Hepatocyte (in vitro differentiated cells): ENCODE measurements at regions not wholly inside any gene's neighbourhood (a gene's known extent, or its start where the extent isn't known, plus 50 kb on each side); places are given as distances from the start of the nearest gene placed in this dataset.

Source experiments
- DNase-seq: peaks from one replicate; pipeline ENCODE4 v3.0.0-alpha.2; 2016; ENCODE audit warnings: low spot score
- H2AFZ ChIP-seq: fragments of 200-600 bp; sonication (generic); 2 replicates; pipeline ENCODE4 v1.6.0; 2016; ENCODE audit warnings: antibody characterized with exemption, mild to moderate bottlenecking
- H3K27ac ChIP-seq: fragments of 200-600 bp; sonication (generic); 2 replicates; pipeline ENCODE4 v1.5.1; 2016; ENCODE audit warnings: mild to moderate bottlenecking
- H3K27me3 ChIP-seq: fragments of 200-600 bp; sonication (generic); 2 replicates; pipeline ENCODE4 v1.6.1; 2016
- H3K36me3 ChIP-seq: fragments of 200-600 bp; sonication (generic); replicated peaks from 2 replicates; pipeline ENCODE4 v1.5.1; 2016; ENCODE audit warnings: low read depth; ENCODE audit not compliant: insufficient read depth
- H3K4me1 ChIP-seq: fragments of 200-600 bp; sonication (generic); 2 replicates; pipeline ENCODE4 v1.5.1; 2016; ENCODE audit warnings: mild to moderate bottlenecking, moderate library complexity; ENCODE audit not compliant: insufficient read depth
- H3K4me2 ChIP-seq: fragments of 200-600 bp; sonication (generic); 2 replicates; pipeline ENCODE4 v1.6.0; 2016
- H3K4me3 ChIP-seq: fragments of 200-600 bp; sonication (generic); 2 replicates; pipeline ENCODE4 v1.5.1; 2016; ENCODE audit warnings: mild to moderate bottlenecking
- H3K79me2 ChIP-seq: fragments of 200-600 bp; sonication (generic); 2 replicates; pipeline ENCODE4 v1.6.0; 2017; ENCODE audit warnings: mild to moderate bottlenecking
- H3K9me2 ChIP-seq: fragments of 200-600 bp; sonication (generic); replicated peaks from 2 replicates; pipeline ENCODE4 v1.6.0; 2017; ENCODE audit warnings: mild to moderate bottlenecking; ENCODE audit not compliant: insufficient read depth
- H3K9me3 ChIP-seq: fragments of 200-600 bp; sonication (generic); 2 replicates; pipeline ENCODE4 v1.5.1; 2016; ENCODE audit warnings: low read depth, mild to moderate bottlenecking
- H4K20me1 ChIP-seq: fragments of 200-600 bp; sonication (generic); 2 replicates; pipeline ENCODE4 v1.6.0; 2016; ENCODE audit warnings: mild to moderate bottlenecking; ENCODE audit not compliant: insufficient read depth, poor library complexity, severe bottlenecking
- EZH2 ChIP-seq: fragments of 200-600 bp; sonication (generic); IDR thresholded peaks from 2 replicates; pipeline ENCODE4 v1.6.1; 2016; ENCODE audit warnings: antibody characterized with exemption, mild to moderate bottlenecking, borderline replicate concordance
- EZH2phosphoT487 ChIP-seq: fragments of 200-600 bp; sonication (generic); IDR thresholded peaks from one replicate; pipeline ENCODE4 v1.6.1; 2018; ENCODE audit warnings: antibody characterized with exemption, mild to moderate bottlenecking, low read depth, moderate library complexity; ENCODE audit not compliant: unreplicated experiment, severe bottlenecking
- WGBS: methylation state at CpG from one replicate; pipeline ENCODE4 v1.1.6; 2016; ENCODE audit warnings: low lambda C conversion rate; ENCODE audit errors: missing lambda C conversion rate; 5-methylcytosine and 5-hydroxymethylcytosine counted together
- TF ChIP-seq, protein P1 (sequence below): fragments of 200-600 bp; sonication (generic); IDR thresholded peaks from 2 replicates; pipeline ENCODE4 v1.5.1; 2016; ENCODE audit warnings: antibody characterized with exemption, mild to moderate bottlenecking; ENCODE audit not compliant: poor library complexity

DNA sequence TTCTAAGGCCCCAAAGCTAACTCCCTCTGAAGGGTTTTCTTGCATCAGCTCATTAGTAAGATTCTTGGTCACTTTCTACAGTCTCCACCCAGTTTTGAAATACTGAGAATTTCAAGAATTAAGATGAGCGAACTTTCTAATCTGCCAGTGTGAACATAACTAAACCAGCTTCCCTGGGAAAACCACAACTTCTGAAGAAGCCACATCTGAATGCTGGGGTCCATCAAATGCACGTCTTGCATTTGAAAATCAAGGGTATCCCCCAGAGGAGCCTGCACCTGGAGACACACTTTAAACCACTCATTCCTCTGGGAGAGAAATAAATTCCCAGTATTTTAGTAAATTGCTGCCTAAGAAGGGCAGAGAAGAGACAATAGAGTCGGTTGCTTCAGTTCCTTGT is 292.1 kb upstream of the CDH4 start:
- 64% methylated on average over 3 of the region's 3 CpGs for WGBS
- TF ChIP-seq, protein P1, sequence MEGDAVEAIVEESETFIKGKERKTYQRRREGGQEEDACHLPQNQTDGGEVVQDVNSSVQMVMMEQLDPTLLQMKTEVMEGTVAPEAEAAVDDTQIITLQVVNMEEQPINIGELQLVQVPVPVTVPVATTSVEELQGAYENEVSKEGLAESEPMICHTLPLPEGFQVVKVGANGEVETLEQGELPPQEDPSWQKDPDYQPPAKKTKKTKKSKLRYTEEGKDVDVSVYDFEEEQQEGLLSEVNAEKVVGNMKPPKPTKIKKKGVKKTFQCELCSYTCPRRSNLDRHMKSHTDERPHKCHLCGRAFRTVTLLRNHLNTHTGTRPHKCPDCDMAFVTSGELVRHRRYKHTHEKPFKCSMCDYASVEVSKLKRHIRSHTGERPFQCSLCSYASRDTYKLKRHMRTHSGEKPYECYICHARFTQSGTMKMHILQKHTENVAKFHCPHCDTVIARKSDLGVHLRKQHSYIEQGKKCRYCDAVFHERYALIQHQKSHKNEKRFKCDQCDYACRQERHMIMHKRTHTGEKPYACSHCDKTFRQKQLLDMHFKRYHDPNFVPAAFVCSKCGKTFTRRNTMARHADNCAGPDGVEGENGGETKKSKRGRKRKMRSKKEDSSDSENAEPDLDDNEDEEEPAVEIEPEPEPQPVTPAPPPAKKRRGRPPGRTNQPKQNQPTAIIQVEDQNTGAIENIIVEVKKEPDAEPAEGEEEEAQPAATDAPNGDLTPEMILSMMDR: no peak
- TF ChIP-seq EZH2phosphoT487: no peak
- TF ChIP-seq EZH2: no peak

DNA sequence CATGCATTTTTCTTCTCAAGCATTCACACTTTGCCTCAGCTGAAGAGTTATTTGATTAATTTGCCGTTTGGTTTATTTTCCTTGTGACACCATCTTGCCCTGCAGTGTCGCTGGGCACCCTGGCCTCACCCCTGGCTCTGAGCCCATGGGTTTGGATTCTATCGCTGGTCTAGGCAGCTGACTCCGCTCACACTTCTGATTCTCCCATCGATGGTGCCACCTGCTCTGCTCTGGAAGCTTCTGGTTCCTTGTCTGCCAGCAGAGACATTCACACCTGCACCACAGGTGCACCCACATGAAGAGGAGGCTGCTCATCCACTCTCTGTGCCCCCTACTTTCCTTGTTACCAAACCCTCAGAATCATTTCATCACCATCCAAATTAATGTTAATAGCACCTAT is 291.6 kb upstream of the CDH4 start:
- Histone ChIP-seq H3K9me2 (no peaks in the 10 kb centered on the region), H3K79me2 (no peaks in the 10 kb centered on the region), H3K36me3 (no peaks in the 10 kb centered on the region), H3K4me2 (no peak overlapping the region), H4K20me1 (no peaks in the 10 kb centered on the region), H3K27ac (no peak overlapping the region), H3K4me3 (no peak overlapping the region), H3K27me3 (no peaks in the 10 kb centered on the region), H3K4me1 (no peaks in the 10 kb centered on the region), H3K9me3 (no peaks in the 10 kb centered on the region), H2AFZ (no peak overlapping the region)
- DNase-seq: no peak
- no peak for TF ChIP-seq EZH2
- no peak for TF ChIP-seq EZH2phosphoT487
- TF ChIP-seq, protein P1: no peak
- WGBS: 72% methylated on average over 5 of the region's 5 CpGs

More for the DNA sequence above, 292.1 kb upstream of the CDH4 start:
- H3K79me2 ChIP-seq: no peaks in the 10 kb centered on the region
- no peak overlapping the region for H2AFZ ChIP-seq
- no peaks in the 10 kb centered on the region for H3K9me3 ChIP-seq
- H3K27me3 ChIP-seq: no peaks in the 10 kb centered on the region
- H3K27ac ChIP-seq: no peak overlapping the region
- no peak for DNase-seq
- no peak overlapping the region for H3K4me2 ChIP-seq
- no peaks in the 10 kb centered on the region for H4K20me1 ChIP-seq
- no peaks in the 10 kb centered on the region for H3K9me2 ChIP-seq
- H3K4me3 ChIP-seq: no peak overlapping the region
- no peaks in the 10 kb centered on the region for H3K36me3 ChIP-seq
- H3K4me1 ChIP-seq: no peaks in the 10 kb centered on the region

DNA sequence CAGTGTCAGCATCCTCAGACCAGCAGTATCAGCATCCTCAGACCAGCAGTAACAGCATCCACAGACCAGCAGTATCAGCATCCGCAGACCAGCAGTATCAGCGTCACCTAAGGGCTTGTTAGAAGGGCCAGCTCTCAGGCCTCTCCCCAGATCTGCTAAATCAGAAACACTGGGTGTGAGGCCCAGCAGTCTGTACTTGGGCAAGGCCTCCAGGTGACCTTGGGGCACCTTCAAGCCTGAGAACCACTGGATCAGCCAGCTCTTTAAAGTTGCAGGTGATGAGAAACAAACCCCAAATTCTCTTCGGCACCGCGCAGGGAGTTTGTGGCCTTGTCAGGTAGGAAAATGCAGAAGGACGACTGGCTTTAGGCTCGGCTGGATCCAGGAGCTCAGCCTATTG is 290.5 kb upstream of the CDH4 start:
- no peaks in the 10 kb centered on the region for H4K20me1 ChIP-seq
- no peaks in the 10 kb centered on the region for H3K36me3 ChIP-seq
- H3K79me2 ChIP-seq: no peaks in the 10 kb centered on the region
- no peaks in the 10 kb centered on the region for H3K27me3 ChIP-seq
- H3K4me2 ChIP-seq: no peak overlapping the region
- H3K27ac ChIP-seq: no peak overlapping the region
- TF ChIP-seq EZH2 (no peak), EZH2phosphoT487 (no peak)
- TF ChIP-seq, protein P1: no peak
- H3K9me3 ChIP-seq: no peaks in the 10 kb centered on the region
- no peaks in the 10 kb centered on the region for H3K4me1 ChIP-seq
- H2AFZ ChIP-seq: no peak overlapping the region
- H3K4me3 ChIP-seq: no peak overlapping the region
- no peak for DNase-seq
- 90% methylated on average over 7 of the region's 7 CpGs for WGBS
- no peaks in the 10 kb centered on the region for H3K9me2 ChIP-seq

DNA sequence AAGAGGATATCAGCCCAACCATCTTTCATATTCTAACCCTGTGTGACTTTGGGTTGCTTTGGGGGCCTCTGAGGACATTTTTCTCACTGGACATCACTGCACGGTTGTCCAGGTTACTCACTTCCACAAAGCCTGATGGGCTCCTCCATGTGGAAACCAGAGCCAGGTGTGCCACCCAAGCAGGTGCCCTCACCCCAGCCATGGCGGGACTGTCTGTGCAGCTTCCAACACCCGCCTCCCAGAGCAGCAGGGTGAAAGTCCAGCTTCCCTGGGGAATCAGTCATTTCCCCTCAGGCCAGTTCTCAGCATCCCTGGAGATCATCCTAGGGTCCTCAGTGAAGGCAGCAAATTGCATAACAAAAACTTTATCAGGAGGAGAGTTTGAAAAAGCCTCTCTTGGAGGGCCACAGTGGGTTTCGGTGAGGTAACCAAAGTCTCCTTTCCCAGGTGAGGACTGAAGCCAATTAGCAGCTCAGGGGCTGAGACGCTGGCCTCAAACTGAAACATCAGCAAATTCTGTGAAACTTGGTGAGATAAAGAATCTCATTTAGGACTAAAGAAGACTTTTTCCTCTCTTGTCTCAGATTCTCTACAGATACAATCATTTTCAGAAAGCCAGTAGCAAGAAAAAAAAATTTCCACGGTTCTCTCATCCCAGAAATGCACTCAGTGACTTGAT is 289.6 kb upstream of the CDH4 start:
- Histone ChIP-seq H3K9me3 (no peaks in the 10 kb centered on the region), H3K27me3 (no peaks in the 10 kb centered on the region), H3K4me1 (no peaks in the 10 kb centered on the region), H3K9me2 (no peaks in the 10 kb centered on the region), H3K4me2 (no peak overlapping the region), H4K20me1 (no peaks in the 10 kb centered on the region), H2AFZ (no peak overlapping the region), H3K27ac (no peak overlapping the region), H3K4me3 (no peak overlapping the region), H3K79me2 (no peaks in the 10 kb centered on the region), H3K36me3 (no peaks in the 10 kb centered on the region)
- DNase-seq: no peak
- WGBS: 57% methylated on average over 6 of the region's 6 CpGs
- TF ChIP-seq, protein P1: no peak
- TF ChIP-seq EZH2phosphoT487 (no peak), EZH2 (no peak)
